ENCODE measurements at regions not wholly inside any gene's neighbourhood (a gene's known extent, or its start where the extent isn't known, plus 50 kb on each side); places are given as distances from the start of the nearest gene placed in this dataset.
A peak's percentile ranks its signal among the peaks of the same experiment; 100 is the strongest.

DNA sequence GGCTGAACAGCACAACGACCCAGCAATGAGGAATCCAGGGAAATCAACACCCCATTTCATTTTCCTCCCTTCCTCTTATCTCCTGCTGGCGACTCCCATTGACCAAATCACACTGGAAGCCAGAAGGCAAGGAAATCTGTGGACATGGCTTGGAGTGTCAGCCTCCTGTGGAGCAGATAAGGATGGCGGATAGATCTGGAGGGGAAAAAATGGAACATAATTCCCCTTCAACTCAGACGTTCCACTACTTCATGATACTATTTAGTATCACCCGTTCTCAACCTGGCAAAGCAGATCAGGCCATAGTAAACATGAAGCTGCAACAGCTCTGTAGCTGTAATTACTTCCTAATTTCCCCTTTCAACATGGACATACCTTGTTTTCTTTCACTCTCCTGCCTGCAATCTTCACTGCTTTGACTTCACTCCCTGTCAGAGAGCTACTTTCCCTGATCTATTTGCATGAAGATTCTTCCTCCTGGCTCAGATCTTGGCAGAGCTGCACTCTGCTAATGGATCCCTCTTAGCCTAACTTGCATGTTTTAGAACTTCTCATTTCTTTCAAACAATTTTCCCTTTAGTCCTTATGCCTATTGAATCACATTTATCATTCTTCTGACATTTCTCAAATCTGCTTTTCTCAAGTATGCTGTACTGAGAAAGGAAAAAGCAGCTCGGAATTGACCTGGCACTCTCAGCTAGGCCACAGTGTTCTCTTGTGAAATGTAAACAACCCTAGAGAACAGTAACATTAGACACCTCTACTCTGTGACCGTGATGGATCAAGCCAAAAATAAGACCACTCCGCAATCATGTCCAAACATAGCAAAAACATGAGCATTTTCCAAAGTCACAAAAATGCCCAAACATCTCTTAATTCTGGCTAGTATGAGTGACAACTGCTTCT, 135.1 kb downstream of the ETNK1 start:
- Histone ChIP-seq H3K27ac (peak overlapping the region in 1 of 2 donors; percentile 28), H3K36me3 (no peaks in the 10 kb centered on the region), H3K4me3 (no peak overlapping the region)

DNA sequence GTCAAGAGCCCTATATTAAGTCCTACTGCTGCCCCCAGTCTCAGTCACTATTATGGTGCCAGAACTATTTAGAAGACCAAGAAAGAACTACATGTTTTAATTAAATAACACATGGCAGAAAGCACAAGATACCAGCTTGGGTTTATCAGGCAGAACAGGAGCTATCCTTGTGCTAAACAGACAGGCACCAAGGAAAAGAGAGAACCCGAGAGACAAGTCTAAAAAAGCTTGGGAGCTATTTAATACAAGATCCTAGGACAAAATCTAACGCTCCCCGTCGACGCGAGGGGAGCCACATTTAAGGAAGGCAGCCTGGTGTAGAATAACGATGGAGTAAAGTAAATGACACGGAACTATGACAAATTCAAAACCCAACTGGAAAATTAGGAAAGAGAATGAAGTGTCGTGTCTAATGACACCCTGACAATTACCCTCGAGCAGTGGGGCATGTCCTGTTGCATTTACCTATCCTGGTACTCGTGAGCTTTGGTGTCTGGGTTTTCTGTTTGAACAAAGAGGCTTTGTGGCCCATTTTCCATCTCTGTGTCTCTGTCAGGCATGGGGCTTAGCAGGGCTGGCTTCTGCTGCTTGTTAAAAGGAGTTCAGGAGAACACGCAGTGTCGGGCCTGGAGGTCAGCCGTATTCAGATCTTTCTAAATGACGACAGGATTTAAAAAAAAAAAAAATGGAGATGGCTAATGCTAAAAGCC, 140.6 kb downstream of the ETNK1 start:
- no peak for TF ChIP-seq POLR2AphosphoS5 (IDR thresholded peaks at IDR 0.05)
- no peak for TF ChIP-seq POLR2A (IDR thresholded peaks at IDR 0.05)
- TF ChIP-seq, protein P1, sequence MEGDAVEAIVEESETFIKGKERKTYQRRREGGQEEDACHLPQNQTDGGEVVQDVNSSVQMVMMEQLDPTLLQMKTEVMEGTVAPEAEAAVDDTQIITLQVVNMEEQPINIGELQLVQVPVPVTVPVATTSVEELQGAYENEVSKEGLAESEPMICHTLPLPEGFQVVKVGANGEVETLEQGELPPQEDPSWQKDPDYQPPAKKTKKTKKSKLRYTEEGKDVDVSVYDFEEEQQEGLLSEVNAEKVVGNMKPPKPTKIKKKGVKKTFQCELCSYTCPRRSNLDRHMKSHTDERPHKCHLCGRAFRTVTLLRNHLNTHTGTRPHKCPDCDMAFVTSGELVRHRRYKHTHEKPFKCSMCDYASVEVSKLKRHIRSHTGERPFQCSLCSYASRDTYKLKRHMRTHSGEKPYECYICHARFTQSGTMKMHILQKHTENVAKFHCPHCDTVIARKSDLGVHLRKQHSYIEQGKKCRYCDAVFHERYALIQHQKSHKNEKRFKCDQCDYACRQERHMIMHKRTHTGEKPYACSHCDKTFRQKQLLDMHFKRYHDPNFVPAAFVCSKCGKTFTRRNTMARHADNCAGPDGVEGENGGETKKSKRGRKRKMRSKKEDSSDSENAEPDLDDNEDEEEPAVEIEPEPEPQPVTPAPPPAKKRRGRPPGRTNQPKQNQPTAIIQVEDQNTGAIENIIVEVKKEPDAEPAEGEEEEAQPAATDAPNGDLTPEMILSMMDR (IDR thresholded peaks at IDR 0.05), result no peak
- Histone ChIP-seq H3K9me3 (no peaks in the 10 kb centered on the region), H3K36me3 (no peaks in the 10 kb centered on the region), H3K27ac (no peak overlapping the region), H3K4me1 (no peaks in the 10 kb centered on the region), H3K27me3 (no peaks in the 10 kb centered on the region), H3K4me3 (no peak overlapping the region)
- DNase-seq (ENCODE audit: low spot score in 2 of 2), result no peak
- intact Hi-C loops (cut with DNase I; ENCODE audit: low total_unique reads), result no loop called here

More for the DNA sequence above, 135.1 kb downstream of the ETNK1 start:
- intact Hi-C loops (cut with DNase I; ENCODE audit: low total_unique reads), result no loop called here
- TF ChIP-seq, protein P1 (IDR thresholded peaks at IDR 0.05), result no peak
- TF ChIP-seq POLR2AphosphoS5 (IDR thresholded peaks at IDR 0.05) (no peak), POLR2A (IDR thresholded peaks at IDR 0.05) (no peak)
- Histone ChIP-seq H3K27me3 (no peaks in the 10 kb centered on the region), H3K9me3 (no peaks in the 10 kb centered on the region), H3K4me1 (no peaks in the 10 kb centered on the region)
- no peak for DNase-seq (ENCODE audit: low spot score in 2 of 2)

DNA sequence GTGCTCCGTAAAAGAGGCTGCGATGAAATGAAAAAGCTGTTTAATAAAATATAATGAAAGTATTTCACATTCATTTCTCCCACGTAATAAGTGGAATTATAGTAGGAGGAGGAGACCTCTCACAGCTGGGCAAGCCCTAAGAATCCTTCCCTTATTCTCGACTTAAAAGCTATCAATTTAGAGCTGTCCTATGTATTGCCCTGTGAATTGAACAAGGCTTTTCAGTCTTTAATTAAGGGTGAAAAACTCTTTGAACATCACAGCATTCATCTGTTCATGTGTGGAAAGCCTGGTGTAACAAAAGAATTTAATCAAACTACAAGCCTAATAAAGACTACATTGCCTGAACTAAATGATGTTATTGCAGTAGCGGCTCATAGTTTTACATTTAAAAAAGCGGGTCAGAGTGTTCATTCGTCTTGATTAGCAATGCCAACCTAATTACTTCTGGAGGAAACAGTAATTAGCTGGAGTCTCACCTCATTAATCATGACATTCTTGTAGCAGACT, 142.0 kb downstream of the ETNK1 start:
- DNase-seq (ENCODE audit: low spot score in 2 of 2), result no peak
- no peaks in the 10 kb centered on the region for H3K36me3 ChIP-seq
- no peaks in the 10 kb centered on the region for H3K9me3 ChIP-seq
- H3K4me1 ChIP-seq, result no peaks in the 10 kb centered on the region
- intact Hi-C loops (cut with DNase I; ENCODE audit: low total_unique reads), result no loop called here
- no peak overlapping the region for H3K27ac ChIP-seq
- H3K4me3 ChIP-seq, result no peak overlapping the region
- TF ChIP-seq, protein P1 (IDR thresholded peaks at IDR 0.05), result no peak
- TF ChIP-seq POLR2AphosphoS5 (IDR thresholded peaks at IDR 0.05), result no peak
- no peak for TF ChIP-seq POLR2A (IDR thresholded peaks at IDR 0.05)
- H3K27me3 ChIP-seq, result no peaks in the 10 kb centered on the region

DNA sequence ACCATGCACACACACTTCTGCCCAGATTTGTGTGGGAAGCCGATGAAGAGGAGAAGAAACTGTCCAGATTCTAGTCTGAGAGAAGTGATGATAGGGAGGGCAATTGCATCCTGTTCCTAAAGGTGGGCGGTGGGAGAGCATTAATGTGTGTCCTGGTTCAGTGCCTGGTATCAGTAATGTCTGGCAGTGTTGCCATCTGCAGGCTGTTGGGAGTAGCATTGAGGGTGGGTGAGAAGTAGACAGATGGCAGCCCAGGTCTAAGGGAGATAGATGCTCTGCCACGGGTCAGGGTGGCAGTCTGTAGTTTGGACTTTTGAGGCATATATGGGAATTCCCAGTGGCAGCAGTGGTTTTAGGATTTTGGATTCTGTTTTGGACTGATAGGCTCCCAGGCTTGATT, 156.4 kb downstream of the ETNK1 start:
- Histone ChIP-seq H3K27ac (no peak overlapping the region), H3K27me3 (no peaks in the 10 kb centered on the region), H3K4me1 (no peaks in the 10 kb centered on the region), H3K4me3 (no peak overlapping the region), H3K9me3 (peaks cover 0 to 3% of the 10 kb centered on the region in 2 donors), H3K36me3 (no peaks in the 10 kb centered on the region)
- no peak for DNase-seq (ENCODE audit: low spot score in 2 of 2)
- TF ChIP-seq, protein P1 (IDR thresholded peaks at IDR 0.05), result no peak
- TF ChIP-seq POLR2A (IDR thresholded peaks at IDR 0.05) (no peak), POLR2AphosphoS5 (IDR thresholded peaks at IDR 0.05) (no peak)
- intact Hi-C loops (cut with DNase I; ENCODE audit: low total_unique reads), result no loop called here

DNA sequence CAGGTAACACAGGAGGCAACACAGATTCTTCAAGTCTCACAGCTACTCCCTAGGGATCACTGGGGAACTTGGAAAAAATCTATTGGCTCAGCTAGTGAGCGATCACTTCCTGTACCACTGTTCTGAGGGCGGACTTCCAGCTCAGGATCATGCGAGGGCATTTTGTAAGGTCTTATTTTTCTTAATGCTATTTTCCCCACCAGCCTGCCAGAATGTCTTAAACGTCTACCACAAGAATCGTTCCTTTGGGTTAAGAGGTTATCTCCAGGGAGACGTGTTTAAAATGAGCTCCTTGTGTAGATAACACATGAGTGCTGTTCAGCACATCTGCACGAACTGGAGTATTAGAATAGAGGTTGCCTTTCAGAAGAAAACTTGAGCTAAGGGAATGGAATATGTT, 162.6 kb downstream of the ETNK1 start:
- H3K27me3 ChIP-seq, result no peaks in the 10 kb centered on the region
- H3K36me3 ChIP-seq, result no peaks in the 10 kb centered on the region
- H3K4me3 ChIP-seq, result peak overlapping the region in 1 of 3 donors; percentile 15
- H3K9me3 ChIP-seq, result peaks cover 0 to 8% of the 10 kb centered on the region in 2 donors
- no peak overlapping the region for H3K27ac ChIP-seq
- no peak for DNase-seq (ENCODE audit: low spot score in 2 of 2)
- no peaks in the 10 kb centered on the region for H3K4me1 ChIP-seq
- intact Hi-C loops (cut with DNase I; ENCODE audit: low total_unique reads), result no loop called here
- TF ChIP-seq, protein P1 (IDR thresholded peaks at IDR 0.05), result no peak
- TF ChIP-seq POLR2AphosphoS5 (IDR thresholded peaks at IDR 0.05), result no peak
- no peak for TF ChIP-seq POLR2A (IDR thresholded peaks at IDR 0.05)

Measured in breast epithelium (tissue), 4 donors.